Body of pancreas (tissue), 4 donors: ENCODE measurements at regions not wholly inside any gene's neighbourhood (a gene's known extent, or its start where the extent isn't known, plus 50 kb on each side); places are given as distances from the start of the nearest gene placed in this dataset.

ENCODE experiments used
- POLR2A ChIP-seq, 3 donors: fragments of 450-650 bp; IDR thresholded peaks; one replicate each; pipeline ENCODE4 v1.6.1; 2016; ENCODE audit warnings: antibody characterized with exemption in 3 of 3, mild to moderate bottlenecking in 2 of 3
- TF ChIP-seq, protein P1 (sequence below), 7 experiments: fragments of 450-650 bp in 4 of 7; fragments of 200-600 bp in 3 of 7; sonication (generic) in 3 of 7; IDR thresholded peaks; one replicate each; pipeline ENCODE4 v1.5.1; 2016 to 2019; ENCODE audit warnings: antibody characterized with exemption in 7 of 7

DNA sequence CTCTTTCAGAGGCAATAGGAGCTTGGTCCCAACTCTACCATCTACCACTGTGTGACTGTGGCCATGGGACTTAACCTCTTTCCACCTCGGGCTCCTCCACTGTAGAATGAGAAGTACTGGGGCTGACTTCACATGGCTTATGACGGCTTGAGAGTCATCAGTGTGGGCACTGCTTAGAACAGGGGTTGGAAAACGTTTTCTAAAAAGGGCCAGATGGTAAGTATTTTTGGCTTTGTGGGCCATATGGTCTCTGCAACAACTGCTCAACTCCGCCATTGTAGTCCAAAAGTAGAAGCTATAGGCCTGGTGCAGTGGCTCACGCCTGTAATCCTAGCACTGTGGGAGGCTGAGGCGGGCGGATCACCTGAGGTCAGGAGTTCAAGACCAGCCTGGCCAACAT, 69.2 kb upstream of the LTA4H start:
- TF ChIP-seq, protein P1, sequence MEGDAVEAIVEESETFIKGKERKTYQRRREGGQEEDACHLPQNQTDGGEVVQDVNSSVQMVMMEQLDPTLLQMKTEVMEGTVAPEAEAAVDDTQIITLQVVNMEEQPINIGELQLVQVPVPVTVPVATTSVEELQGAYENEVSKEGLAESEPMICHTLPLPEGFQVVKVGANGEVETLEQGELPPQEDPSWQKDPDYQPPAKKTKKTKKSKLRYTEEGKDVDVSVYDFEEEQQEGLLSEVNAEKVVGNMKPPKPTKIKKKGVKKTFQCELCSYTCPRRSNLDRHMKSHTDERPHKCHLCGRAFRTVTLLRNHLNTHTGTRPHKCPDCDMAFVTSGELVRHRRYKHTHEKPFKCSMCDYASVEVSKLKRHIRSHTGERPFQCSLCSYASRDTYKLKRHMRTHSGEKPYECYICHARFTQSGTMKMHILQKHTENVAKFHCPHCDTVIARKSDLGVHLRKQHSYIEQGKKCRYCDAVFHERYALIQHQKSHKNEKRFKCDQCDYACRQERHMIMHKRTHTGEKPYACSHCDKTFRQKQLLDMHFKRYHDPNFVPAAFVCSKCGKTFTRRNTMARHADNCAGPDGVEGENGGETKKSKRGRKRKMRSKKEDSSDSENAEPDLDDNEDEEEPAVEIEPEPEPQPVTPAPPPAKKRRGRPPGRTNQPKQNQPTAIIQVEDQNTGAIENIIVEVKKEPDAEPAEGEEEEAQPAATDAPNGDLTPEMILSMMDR (IDR thresholded peaks at IDR 0.05): no peak
- TF ChIP-seq POLR2A (IDR thresholded peaks at IDR 0.05): no peak
